ENCODE measurements at regions not wholly inside any gene's neighbourhood (a gene's known extent, or its start where the extent isn't known, plus 50 kb on each side); places are given as distances from the start of the nearest gene placed in this dataset.

DNA sequence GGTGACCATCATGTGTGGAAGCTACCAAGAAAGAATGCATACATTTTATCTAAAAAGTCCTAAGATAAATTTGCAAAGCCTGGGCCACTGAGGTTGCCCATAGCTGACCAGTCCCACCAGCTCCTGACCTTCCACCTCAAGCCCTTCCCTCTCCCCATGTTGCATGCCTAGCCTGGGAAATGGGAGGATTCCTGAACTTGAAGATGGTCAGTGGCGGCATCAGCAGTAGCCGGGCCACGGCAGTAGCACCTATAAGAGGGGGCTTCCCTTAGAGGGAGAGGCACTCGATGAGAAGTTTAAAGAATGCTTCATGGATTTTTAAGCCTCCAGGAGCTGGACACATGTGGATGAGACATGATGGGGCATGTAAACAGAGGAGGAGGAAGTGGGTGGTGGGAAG, 172.1 kb downstream of the KLF13 start:
- ChIA-PET POLR2A (no interaction called here), CTCF (interaction anchor here (0.9 kb wide), 1 partner anchor 8 kb away, joined by 3 read pairs; no protein-coding TSS in a partner anchor)
- TF ChIP-seq ZNF561 (tag by site-specific recombination; IDR thresholded peaks at IDR 0.05; ENCODE audit: borderline replicate concordance) = no peak
- TF ChIP-seq ZNF23 (tag by site-specific recombination; IDR thresholded peaks at IDR 0.05; ENCODE audit: borderline replicate concordance) = no peak
- TF ChIP-seq ZNF558 (tag by site-specific recombination; IDR thresholded peaks at IDR 0.05) = no peak
- TF ChIP-seq ZNF830 (tag by site-specific recombination; IDR thresholded peaks at IDR 0.05; ENCODE audit: low read depth) = no peak
- no peak for TF ChIP-seq ZEB2 (tag by site-specific recombination; IDR thresholded peaks at IDR 0.05)
- no peak for TF ChIP-seq ZBTB7A (tag by site-specific recombination; IDR thresholded peaks at IDR 0.05; ENCODE audit: low read depth)
- TF ChIP-seq ZNF311 (tag by site-specific recombination; IDR thresholded peaks at IDR 0.05; ENCODE audit: borderline replicate concordance) = no peak
- TF ChIP-seq, protein P1, sequence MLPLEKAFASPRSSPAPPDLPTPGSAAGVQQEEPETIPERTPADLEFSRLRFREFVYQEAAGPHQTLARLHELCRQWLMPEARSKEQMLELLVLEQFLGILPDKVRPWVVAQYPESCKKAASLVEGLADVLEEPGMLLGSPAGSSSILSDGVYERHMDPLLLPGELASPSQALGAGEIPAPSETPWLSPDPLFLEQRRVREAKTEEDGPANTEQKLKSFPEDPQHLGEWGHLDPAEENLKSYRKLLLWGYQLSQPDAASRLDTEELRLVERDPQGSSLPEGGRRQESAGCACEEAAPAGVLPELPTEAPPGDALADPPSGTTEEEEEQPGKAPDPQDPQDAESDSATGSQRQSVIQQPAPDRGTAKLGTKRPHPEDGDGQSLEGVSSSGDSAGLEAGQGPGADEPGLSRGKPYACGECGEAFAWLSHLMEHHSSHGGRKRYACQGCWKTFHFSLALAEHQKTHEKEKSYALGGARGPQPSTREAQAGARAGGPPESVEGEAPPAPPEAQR (tag by site-specific recombination; IDR thresholded peaks at IDR 0.05) = no peak
- no peak for TF ChIP-seq ZNF514 (tag by site-specific recombination; IDR thresholded peaks at IDR 0.05)
- TF ChIP-seq ZNF792 (tag by site-specific recombination; IDR thresholded peaks at IDR 0.05) = no peak
- TF ChIP-seq ZNF549 (tag by site-specific recombination; IDR thresholded peaks at IDR 0.05) = no peak
- TF ChIP-seq ZNF138 (tag by site-specific recombination; IDR thresholded peaks at IDR 0.05; ENCODE audit: borderline replicate concordance) = no peak
- TF ChIP-seq EGR2 (tag by site-specific recombination; IDR thresholded peaks at IDR 0.05; ENCODE audit: low read depth) = no peak
- TF ChIP-seq, protein P2, sequence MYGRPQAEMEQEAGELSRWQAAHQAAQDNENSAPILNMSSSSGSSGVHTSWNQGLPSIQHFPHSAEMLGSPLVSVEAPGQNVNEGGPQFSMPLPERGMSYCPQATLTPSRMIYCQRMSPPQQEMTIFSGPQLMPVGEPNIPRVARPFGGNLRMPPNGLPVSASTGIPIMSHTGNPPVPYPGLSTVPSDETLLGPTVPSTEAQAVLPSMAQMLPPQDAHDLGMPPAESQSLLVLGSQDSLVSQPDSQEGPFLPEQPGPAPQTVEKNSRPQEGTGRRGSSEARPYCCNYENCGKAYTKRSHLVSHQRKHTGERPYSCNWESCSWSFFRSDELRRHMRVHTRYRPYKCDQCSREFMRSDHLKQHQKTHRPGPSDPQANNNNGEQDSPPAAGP (tag by site-specific recombination; IDR thresholded peaks at IDR 0.05) = no peak
- Histone ChIP-seq H3K9me3 (ENCODE audit: control insufficient read depth, insufficient read depth, low read depth, low read length) (no peaks in the 10 kb centered on the region), H3K27ac (ENCODE audit: extremely low read depth, low read depth, low read length) (no peak overlapping the region), H3K4me3 (ENCODE audit: low read depth, low read length) (no peak overlapping the region), H3K36me3 (ENCODE audit: control insufficient read depth in 2 of 2, insufficient read depth in 1 of 2, low read length in 2 of 2) (no peaks in the 10 kb centered on the region), H3K4me1 (ENCODE audit: control insufficient read depth, insufficient read depth, low read length) (no peaks in the 10 kb centered on the region)

DNA sequence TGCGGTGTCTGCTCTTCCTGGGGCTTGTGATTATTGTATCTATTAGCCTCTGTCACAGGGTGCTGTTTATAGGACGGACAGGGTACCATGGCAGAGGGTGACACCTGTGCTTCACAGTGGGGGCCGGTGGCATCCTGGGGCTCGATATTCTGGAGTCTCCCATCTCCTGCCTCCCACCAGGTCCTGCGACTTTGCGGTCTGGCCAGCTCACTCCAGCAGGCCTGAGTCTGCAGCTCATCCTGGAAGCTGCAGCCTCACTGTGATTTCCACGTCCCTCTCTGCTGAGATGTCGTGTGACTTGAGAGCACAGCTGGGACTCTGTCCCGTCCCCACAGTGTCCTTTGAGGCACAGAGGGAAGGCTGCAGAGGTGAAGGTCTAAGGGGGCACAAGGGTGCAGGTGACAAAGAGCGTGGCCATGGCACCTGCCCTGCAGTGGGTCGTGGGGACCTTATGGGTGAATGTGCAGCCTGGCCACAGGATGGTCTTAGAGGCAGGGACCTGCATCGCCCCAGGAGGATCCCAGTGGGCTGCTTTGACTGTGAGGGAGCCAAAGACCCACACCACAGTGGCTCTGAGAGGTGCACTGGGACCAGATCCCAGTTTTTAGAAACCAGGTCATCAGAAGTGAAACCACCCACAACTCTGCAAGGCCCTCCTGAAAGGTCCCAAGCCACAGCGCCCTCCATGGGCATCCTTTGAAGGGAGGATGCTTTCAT, 172.8 kb downstream of the KLF13 start:
- Histone ChIP-seq H3K9me3 (ENCODE audit: control insufficient read depth, insufficient read depth, low read depth, low read length) (no peaks in the 10 kb centered on the region), H3K4me1 (ENCODE audit: control insufficient read depth, insufficient read depth, low read length) (no peaks in the 10 kb centered on the region), H3K36me3 (ENCODE audit: control insufficient read depth in 2 of 2, insufficient read depth in 1 of 2, low read length in 2 of 2) (no peaks in the 10 kb centered on the region), H3K4me3 (ENCODE audit: low read depth, low read length) (no peak overlapping the region), H3K27ac (ENCODE audit: extremely low read depth, low read depth, low read length) (no peak overlapping the region)
- CTCF ChIA-PET = interaction anchor here (0.9 to 1.2 kb wide), 2 partner anchors 9 kb away, joined by 3 read pairs; no protein-coding TSS in a partner anchor
- POLR2A ChIA-PET = no interaction called here
- TF ChIP-seq, protein P3, sequence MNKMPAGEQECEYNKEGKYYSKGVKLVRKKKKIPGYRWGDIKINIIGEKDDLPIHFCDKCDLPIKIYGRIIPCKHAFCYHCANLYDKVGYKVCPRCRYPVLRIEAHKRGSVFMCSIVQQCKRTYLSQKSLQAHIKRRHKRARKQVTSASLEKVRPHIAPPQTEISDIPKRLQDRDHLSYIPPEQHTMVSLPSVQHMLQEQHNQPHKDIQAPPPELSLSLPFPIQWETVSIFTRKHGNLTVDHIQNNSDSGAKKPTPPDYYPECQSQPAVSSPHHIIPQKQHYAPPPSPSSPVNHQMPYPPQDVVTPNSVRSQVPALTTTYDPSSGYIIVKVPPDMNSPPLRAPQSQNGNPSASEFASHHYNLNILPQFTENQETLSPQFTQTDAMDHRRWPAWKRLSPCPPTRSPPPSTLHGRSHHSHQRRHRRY (tag by site-specific recombination; IDR thresholded peaks at IDR 0.05) = no peak
- no peak for TF ChIP-seq REPIN1 (tag by site-specific recombination; IDR thresholded peaks at IDR 0.05; ENCODE audit: low read depth)
- no peak for TF ChIP-seq HOXC10 (CRISPR knock-in tag; IDR thresholded peaks at IDR 0.05)
- TF ChIP-seq ZXDB (tag by site-specific recombination; IDR thresholded peaks at IDR 0.05) = no peak
- TF ChIP-seq ZNF121 (tag by site-specific recombination; IDR thresholded peaks at IDR 0.05) = no peak
- TF ChIP-seq GLIS1 (tag by site-specific recombination; IDR thresholded peaks at IDR 0.05) = no peak
- no peak for TF ChIP-seq ZNF112 (tag by site-specific recombination; IDR thresholded peaks at IDR 0.05)
- TF ChIP-seq ZNF426 (tag by site-specific recombination; IDR thresholded peaks at IDR 0.05) = no peak
- TF ChIP-seq ZNF624 (tag by site-specific recombination; IDR thresholded peaks at IDR 0.05) = no peak
- no peak for TF ChIP-seq ZNF664 (tag by site-specific recombination; IDR thresholded peaks at IDR 0.05)
- no peak for TF ChIP-seq ZNF155 (tag by site-specific recombination; IDR thresholded peaks at IDR 0.05)
- no peak for TF ChIP-seq ZBTB1 (tag by site-specific recombination; IDR thresholded peaks at IDR 0.05)
- TF ChIP-seq ZNF830 (tag by site-specific recombination; IDR thresholded peaks at IDR 0.05; ENCODE audit: low read depth) = no peak
- TF ChIP-seq ZNF302 (tag by site-specific recombination; IDR thresholded peaks at IDR 0.05; ENCODE audit: low read depth) = no peak
- no peak for TF ChIP-seq ZNF585B (tag by site-specific recombination; IDR thresholded peaks at IDR 0.05)
- TF ChIP-seq KLF16 (tag by site-specific recombination; IDR thresholded peaks at IDR 0.05) = no peak
- TF ChIP-seq ZNF558 (tag by site-specific recombination; IDR thresholded peaks at IDR 0.05) = no peak

Measured in HEK293 (cell line).